ENCODE measurements at regions not wholly inside any gene's neighbourhood (a gene's known extent, or its start where the extent isn't known, plus 50 kb on each side); places are given as distances from the start of the nearest gene placed in this dataset.
"Not testable (repeated sequence)": the region's sequence is repeated elsewhere in the genome, so short reads cannot be mapped to it uniquely, and the experiment has no call there.

- no peak for DNase-seq
Measured at GRCh38 chr2:35819033-35819432, 536.5 kb upstream of the CRIM1 start.

GRCh38 chr2:35818359-35818758, 537.2 kb upstream of the CRIM1 start:
- DNase-seq = not testable (repeated sequence)

- DNase-seq = not testable (repeated sequence)
Measured at GRCh38 chr2:35814597-35814996, 541.0 kb upstream of the CRIM1 start.

GRCh38 chr2:35803126-35803525, 552.5 kb upstream of the CRIM1 start:
- no peak for DNase-seq

GRCh38 chr2:35794796-35795450, 560.7 kb upstream of the CRIM1 start:
- no peak for DNase-seq

GRCh38 chr2:35790292-35790691, 565.3 kb upstream of the CRIM1 start:
- no peak for DNase-seq

GRCh38 chr2:35788543-35788942, 567.0 kb upstream of the CRIM1 start:
- no peak for DNase-seq

GRCh38 chr2:35787302-35788031, 568.1 kb upstream of the CRIM1 start:
- no peak for DNase-seq

GRCh38 chr2:35785564-35785963, 570.0 kb upstream of the CRIM1 start:
- DNase-seq = no peak

- no peak for DNase-seq
Measured at GRCh38 chr2:35784777-35785176, 570.8 kb upstream of the CRIM1 start.

- no peak for DNase-seq
Measured at GRCh38 chr2:35783723-35784122, 571.9 kb upstream of the CRIM1 start.

GRCh38 chr2:35741556-35741955, 614.0 kb upstream of the CRIM1 start:
- no peak for DNase-seq

GRCh38 chr2:35731674-35732073, 623.9 kb upstream of the CRIM1 start:
- DNase-seq = no peak

GRCh38 chr2:35714883-35715282, 640.7 kb upstream of the CRIM1 start:
- DNase-seq = no peak

- no peak for DNase-seq
Measured at GRCh38 chr2:35708411-35708923, 647.1 kb upstream of the CRIM1 start.

- no peak for DNase-seq
Measured at GRCh38 chr2:35688309-35688708, 667.3 kb upstream of the CRIM1 start.

GRCh38 chr2:35651688-35652323, 703.8 kb upstream of the CRIM1 start:
- no peak for DNase-seq

- no peak for DNase-seq
Measured at GRCh38 chr2:35614640-35615039, 740.9 kb upstream of the CRIM1 start.

GRCh38 chr2:35606394-35606793, 749.2 kb upstream of the CRIM1 start:
- DNase-seq = no peak

GRCh38 chr2:35598310-35598709, 757.3 kb upstream of the CRIM1 start:
- no peak for DNase-seq

GRCh38 chr2:35591886-35592285, 763.7 kb upstream of the CRIM1 start:
- no peak for DNase-seq

- no peak for DNase-seq
Measured at GRCh38 chr2:35585972-35586371, 769.6 kb upstream of the CRIM1 start.

GRCh38 chr2:35582637-35583036, 772.9 kb upstream of the CRIM1 start:
- no peak for DNase-seq
